DMS53 treated with DMSO at 0.1 percent for 48 hours (cell line): ENCODE measurements at regions not wholly inside any gene's neighbourhood (a gene's known extent, or its start where the extent isn't known, plus 50 kb on each side); places are given as distances from the start of the nearest gene placed in this dataset.

ENCODE experiments used
- DNase-seq: peaks from one replicate; lab custom pipeline; 2025; ENCODE audit not compliant: unreplicated experiment; lab: John Stamatoyannopoulos, UW

- DNase-seq: no peak
These were observed 98.9 kb upstream of the WNT4 start for GRCh38 chr1:22241811-22242210.

- no peak for DNase-seq
These were observed 102.3 kb upstream of the WNT4 start for GRCh38 chr1:22245100-22245650.

- DNase-seq: no peak
These were observed 102.8 kb upstream of the WNT4 start for GRCh38 chr1:22245726-22246125.

GRCh38 chr1:22246755-22247480, 104.0 kb upstream of the WNT4 start:
- no peak for DNase-seq

- DNase-seq: no peak
These were observed 104.8 kb upstream of the WNT4 start for GRCh38 chr1:22247527-22248245.

- DNase-seq: no peak
These were observed 105.8 kb upstream of the WNT4 start for GRCh38 chr1:22248746-22249145.

GRCh38 chr1:22249928-22250680, 107.2 kb upstream of the WNT4 start:
- DNase-seq: peak; percentile 58

- no peak for DNase-seq
These were observed 107.8 kb upstream of the WNT4 start for GRCh38 chr1:22250724-22251123.

GRCh38 chr1:22252251-22252650, 109.4 kb upstream of the WNT4 start:
- DNase-seq: peak; percentile 21

GRCh38 chr1:22253012-22253790, 110.3 kb upstream of the WNT4 start:
- no peak for DNase-seq

- peak; percentile 18 for DNase-seq
These were observed 111.9 kb upstream of the WNT4 start for GRCh38 chr1:22254756-22255155.

- DNase-seq: no peak
These were observed 112.7 kb upstream of the WNT4 start for GRCh38 chr1:22255341-22256212.

- no peak for DNase-seq
These were observed 113.3 kb upstream of the WNT4 start for GRCh38 chr1:22256213-22256512.

GRCh38 chr1:22257290-22258275, 114.7 kb upstream of the WNT4 start:
- peak; percentile 90 for DNase-seq

GRCh38 chr1:22258698-22259097, 115.8 kb upstream of the WNT4 start:
- DNase-seq: no peak

GRCh38 chr1:22259551-22260282, 116.8 kb upstream of the WNT4 start:
- peak; percentile 86 for DNase-seq

GRCh38 chr1:22260860-22261432, 118.0 kb upstream of the WNT4 start:
- DNase-seq: no peak

- DNase-seq: no peak
These were observed 118.7 kb upstream of the WNT4 start for GRCh38 chr1:22261580-22261979.
